Globus pallidus (tissue), 1 donor: ENCODE measurements at regions not wholly inside any gene's neighbourhood (a gene's known extent, or its start where the extent isn't known, plus 50 kb on each side); places are given as distances from the start of the nearest gene placed in this dataset.
A peak's percentile ranks its signal among the peaks of the same experiment; 100 is the strongest.

Source experiments
- DNase-seq: peaks from one replicate; pipeline ENCODE4 v3.0.0-alpha.2; 2015; ENCODE audit warnings: low spot score

- peak; percentile 57 for DNase-seq
Measured at GRCh38 chr2:226030788-226031646, 631.5 kb downstream of the NYAP2 start.

- DNase-seq, result no peak
Measured at GRCh38 chr2:226030369-226030768, 630.9 kb downstream of the NYAP2 start.

GRCh38 chr2:226023946-226024345, 624.4 kb downstream of the NYAP2 start:
- DNase-seq, result no peak

- no peak for DNase-seq
Measured at GRCh38 chr2:226023383-226023782, 623.9 kb downstream of the NYAP2 start.

GRCh38 chr2:226020956-226021355, 621.4 kb downstream of the NYAP2 start:
- DNase-seq, result no peak

GRCh38 chr2:226020176-226020575, 620.7 kb downstream of the NYAP2 start:
- no peak for DNase-seq

- no peak for DNase-seq
Measured at GRCh38 chr2:226018641-226019040, 619.1 kb downstream of the NYAP2 start.

GRCh38 chr2:226017537-226017936, 618.0 kb downstream of the NYAP2 start:
- DNase-seq, result no peak

GRCh38 chr2:226017107-226017506, 617.6 kb downstream of the NYAP2 start:
- DNase-seq, result no peak

GRCh38 chr2:226011716-226012450, 612.4 kb downstream of the NYAP2 start:
- no peak for DNase-seq

- no peak for DNase-seq
Measured at GRCh38 chr2:226002438-226002837, 602.9 kb downstream of the NYAP2 start.

- DNase-seq, result no peak
Measured at GRCh38 chr2:226001716-226002115, 602.2 kb downstream of the NYAP2 start.

- DNase-seq, result no peak
Measured at GRCh38 chr2:225999692-226000091, 600.2 kb downstream of the NYAP2 start.

- DNase-seq, result no peak
Measured at GRCh38 chr2:225998653-225999052, 599.1 kb downstream of the NYAP2 start.

GRCh38 chr2:225998116-225998515, 598.6 kb downstream of the NYAP2 start:
- DNase-seq, result no peak

GRCh38 chr2:225996462-225996828, 596.9 kb downstream of the NYAP2 start:
- DNase-seq, result no peak

GRCh38 chr2:225995796-225996461, 596.4 kb downstream of the NYAP2 start:
- no peak for DNase-seq

- DNase-seq, result no peak
Measured at GRCh38 chr2:225994748-225995405, 595.4 kb downstream of the NYAP2 start.

GRCh38 chr2:225993430-225993829, 593.9 kb downstream of the NYAP2 start:
- no peak for DNase-seq

GRCh38 chr2:225989809-225990208, 590.3 kb downstream of the NYAP2 start:
- DNase-seq, result no peak

- no peak for DNase-seq
Measured at GRCh38 chr2:225980372-225980771, 580.9 kb downstream of the NYAP2 start.

GRCh38 chr2:225971433-225971832, 571.9 kb downstream of the NYAP2 start:
- DNase-seq, result no peak
